HL-60 (cell line): ENCODE measurements at regions not wholly inside any gene's neighbourhood (a gene's known extent, or its start where the extent isn't known, plus 50 kb on each side); places are given as distances from the start of the nearest gene placed in this dataset.

Experiments
- POLR2AphosphoS5 ChIP-seq: IDR thresholded peaks from 2 replicates; pipeline ENCODE4 v1.6.1; 2012; ENCODE audit warnings: low read depth
- TF ChIP-seq, protein P1 (sequence below): IDR thresholded peaks from one replicate; pipeline ENCODE4 v1.5.1; 2011; ENCODE audit warnings: low read length, control low read depth, inconsistent platforms; ENCODE audit not compliant: insufficient read depth
- TF ChIP-seq, protein P2 (sequence below): IDR thresholded peaks from 2 replicates; pipeline ENCODE4 v1.6.1; 2012; ENCODE audit warnings: low read depth; ENCODE audit not compliant: insufficient replicate concordance

GRCh38 chr17:14827396-14827919 lies 437.7 kb downstream of the PMP22 start:
- TF ChIP-seq POLR2AphosphoS5: no peak
- TF ChIP-seq, protein P1, sequence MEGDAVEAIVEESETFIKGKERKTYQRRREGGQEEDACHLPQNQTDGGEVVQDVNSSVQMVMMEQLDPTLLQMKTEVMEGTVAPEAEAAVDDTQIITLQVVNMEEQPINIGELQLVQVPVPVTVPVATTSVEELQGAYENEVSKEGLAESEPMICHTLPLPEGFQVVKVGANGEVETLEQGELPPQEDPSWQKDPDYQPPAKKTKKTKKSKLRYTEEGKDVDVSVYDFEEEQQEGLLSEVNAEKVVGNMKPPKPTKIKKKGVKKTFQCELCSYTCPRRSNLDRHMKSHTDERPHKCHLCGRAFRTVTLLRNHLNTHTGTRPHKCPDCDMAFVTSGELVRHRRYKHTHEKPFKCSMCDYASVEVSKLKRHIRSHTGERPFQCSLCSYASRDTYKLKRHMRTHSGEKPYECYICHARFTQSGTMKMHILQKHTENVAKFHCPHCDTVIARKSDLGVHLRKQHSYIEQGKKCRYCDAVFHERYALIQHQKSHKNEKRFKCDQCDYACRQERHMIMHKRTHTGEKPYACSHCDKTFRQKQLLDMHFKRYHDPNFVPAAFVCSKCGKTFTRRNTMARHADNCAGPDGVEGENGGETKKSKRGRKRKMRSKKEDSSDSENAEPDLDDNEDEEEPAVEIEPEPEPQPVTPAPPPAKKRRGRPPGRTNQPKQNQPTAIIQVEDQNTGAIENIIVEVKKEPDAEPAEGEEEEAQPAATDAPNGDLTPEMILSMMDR: no peak
- TF ChIP-seq, protein P2, sequence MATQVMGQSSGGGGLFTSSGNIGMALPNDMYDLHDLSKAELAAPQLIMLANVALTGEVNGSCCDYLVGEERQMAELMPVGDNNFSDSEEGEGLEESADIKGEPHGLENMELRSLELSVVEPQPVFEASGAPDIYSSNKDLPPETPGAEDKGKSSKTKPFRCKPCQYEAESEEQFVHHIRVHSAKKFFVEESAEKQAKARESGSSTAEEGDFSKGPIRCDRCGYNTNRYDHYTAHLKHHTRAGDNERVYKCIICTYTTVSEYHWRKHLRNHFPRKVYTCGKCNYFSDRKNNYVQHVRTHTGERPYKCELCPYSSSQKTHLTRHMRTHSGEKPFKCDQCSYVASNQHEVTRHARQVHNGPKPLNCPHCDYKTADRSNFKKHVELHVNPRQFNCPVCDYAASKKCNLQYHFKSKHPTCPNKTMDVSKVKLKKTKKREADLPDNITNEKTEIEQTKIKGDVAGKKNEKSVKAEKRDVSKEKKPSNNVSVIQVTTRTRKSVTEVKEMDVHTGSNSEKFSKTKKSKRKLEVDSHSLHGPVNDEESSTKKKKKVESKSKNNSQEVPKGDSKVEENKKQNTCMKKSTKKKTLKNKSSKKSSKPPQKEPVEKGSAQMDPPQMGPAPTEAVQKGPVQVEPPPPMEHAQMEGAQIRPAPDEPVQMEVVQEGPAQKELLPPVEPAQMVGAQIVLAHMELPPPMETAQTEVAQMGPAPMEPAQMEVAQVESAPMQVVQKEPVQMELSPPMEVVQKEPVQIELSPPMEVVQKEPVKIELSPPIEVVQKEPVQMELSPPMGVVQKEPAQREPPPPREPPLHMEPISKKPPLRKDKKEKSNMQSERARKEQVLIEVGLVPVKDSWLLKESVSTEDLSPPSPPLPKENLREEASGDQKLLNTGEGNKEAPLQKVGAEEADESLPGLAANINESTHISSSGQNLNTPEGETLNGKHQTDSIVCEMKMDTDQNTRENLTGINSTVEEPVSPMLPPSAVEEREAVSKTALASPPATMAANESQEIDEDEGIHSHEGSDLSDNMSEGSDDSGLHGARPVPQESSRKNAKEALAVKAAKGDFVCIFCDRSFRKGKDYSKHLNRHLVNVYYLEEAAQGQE: no peak
